Stimulated activated naive B cell treated with anti-CD40 and anti-IgM and Interleukin-4, amounts not matched to agents 10 μg/mL and 1 μg/mL and 100 μg/mL, for 72 hours (primary cell): ENCODE measurements at regions not wholly inside any gene's neighbourhood (a gene's known extent, or its start where the extent isn't known, plus 50 kb on each side); places are given as distances from the start of the nearest gene placed in this dataset.

Source experiments
- ATAC-seq, 2 donors: fragments of 150-1000 bp; cut with Tn5 transposase; replicated peaks; 2 replicates each; pipeline ENCODE4 v1.10.0; 2021; ENCODE audit warnings: moderate library complexity in 1 of 2
- DNase-seq: peaks from one replicate; pipeline ENCODE4 v3.0.0; 2021
- H3K27ac Mint-ChIP-seq: one replicate; pipeline ENCODE4 v1.8.0; 2022; ENCODE audit warnings: mild to moderate bottlenecking, mixed read lengths
- H3K27me3 Mint-ChIP-seq, 2 donors: one replicate each; pipeline ENCODE4 v1.8.0; 2022; ENCODE audit warnings: mixed read lengths in 2 of 2
- H3K36me3 Mint-ChIP-seq, 2 donors: one replicate each; pipeline ENCODE4 v1.8.0; 2022; ENCODE audit warnings: mixed read lengths in 2 of 2, mild to moderate bottlenecking in 1 of 2
- H3K4me1 Mint-ChIP-seq, 2 donors: one replicate each; pipeline ENCODE4 v1.8.0; 2022; ENCODE audit warnings: mixed read lengths in 2 of 2, mild to moderate bottlenecking in 1 of 2
- H3K4me3 Mint-ChIP-seq, 2 donors: one replicate each; pipeline ENCODE4 v1.8.0; 2022; ENCODE audit warnings: mild to moderate bottlenecking in 2 of 2, mixed read lengths in 2 of 2, moderate library complexity in 1 of 2
- H3K9me3 Mint-ChIP-seq, 2 donors: one replicate each; pipeline ENCODE4 v1.8.0; 2022; ENCODE audit warnings: mixed read lengths in 2 of 2, mild to moderate bottlenecking in 1 of 2

DNA sequence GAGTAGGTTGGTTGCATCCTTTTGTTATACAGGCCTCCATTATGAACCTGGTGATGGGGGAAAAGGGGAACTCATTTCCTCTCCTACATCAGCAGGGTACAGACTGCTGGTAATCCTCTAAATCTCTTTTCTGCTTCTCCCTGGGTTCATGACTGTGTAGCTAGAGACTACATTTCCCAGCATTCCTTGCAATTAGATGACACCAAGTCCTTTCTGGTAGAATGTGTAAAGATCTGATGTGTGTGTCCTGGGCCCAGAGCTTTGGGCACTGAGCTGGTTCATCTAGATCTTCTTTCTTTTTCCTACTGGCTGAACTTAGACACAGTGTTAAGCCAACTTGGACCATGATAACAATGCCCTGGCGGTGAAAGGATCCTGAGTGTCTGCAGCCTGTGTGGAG, 104.7 kb upstream of the IFNGR1 start:
- Mint-ChIP-seq H3K27me3 (no peaks in the 10 kb centered on the region), H3K9me3 (no peaks in the 10 kb centered on the region), H3K4me1 (no peaks in the 10 kb centered on the region), H3K27ac (no peak overlapping the region), H3K36me3 (no peaks in the 10 kb centered on the region), H3K4me3 (no peak overlapping the region)
- ATAC-seq (peak in 1 of 2 donors; percentile 71), DNase-seq (no peak)

DNA sequence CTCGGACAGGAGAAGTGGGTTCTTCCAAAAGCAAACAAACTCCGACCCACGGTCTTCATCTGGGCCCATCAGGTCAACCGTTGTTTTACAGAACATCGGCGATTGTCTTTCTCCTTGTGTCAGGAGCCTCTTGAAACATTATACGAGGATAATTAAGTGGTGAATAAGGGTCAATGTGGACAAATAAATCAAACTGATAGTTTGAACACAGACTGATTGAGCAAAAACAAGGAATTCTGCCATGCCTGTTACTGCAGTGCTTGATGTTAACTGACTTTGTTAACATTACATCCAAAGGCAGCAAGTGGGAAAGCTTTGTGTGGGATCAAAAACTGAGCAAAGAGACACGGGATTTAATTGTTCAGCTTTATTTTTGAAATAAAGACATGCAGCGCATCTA, 101.1 kb upstream of the IFNGR1 start:
- H3K9me3 Mint-ChIP-seq = no peaks in the 10 kb centered on the region
- H3K27ac Mint-ChIP-seq = no peak overlapping the region
- no peaks in the 10 kb centered on the region for H3K36me3 Mint-ChIP-seq
- DNase-seq (no peak), ATAC-seq (no peak)
- no peaks in the 10 kb centered on the region for H3K4me1 Mint-ChIP-seq
- H3K4me3 Mint-ChIP-seq = no peak overlapping the region
- H3K27me3 Mint-ChIP-seq = no peaks in the 10 kb centered on the region

- H3K36me3 Mint-ChIP-seq = no peaks in the 10 kb centered on the region
Observed at GRCh38 chr6:137316626-137317025, 97.4 kb upstream of the IFNGR1 start.

DNA sequence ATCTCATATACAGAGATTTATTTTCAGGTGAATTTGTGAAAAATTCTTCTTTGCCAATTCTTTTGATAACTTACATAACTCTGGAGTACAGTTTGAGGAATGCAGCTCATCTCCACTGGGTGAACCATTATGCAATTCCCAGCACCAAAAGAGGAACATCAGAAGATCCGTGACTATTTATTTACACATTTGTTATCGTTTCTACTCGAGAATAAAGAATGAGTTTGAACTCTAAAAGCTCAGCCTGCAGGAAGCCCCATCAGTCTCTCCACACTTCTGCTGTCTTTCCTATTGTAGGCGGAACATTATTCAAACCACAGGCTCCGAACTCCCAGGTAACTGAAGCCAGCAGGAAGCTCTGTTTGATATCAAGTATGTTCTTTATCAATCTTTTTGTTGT, 95.9 kb upstream of the IFNGR1 start:
- no peak overlapping the region for H3K4me3 Mint-ChIP-seq

More at GRCh38 chr6:137316626-137317025, 97.4 kb upstream of the IFNGR1 start:
- DNase-seq (no peak), ATAC-seq (no peak)
- H3K27ac Mint-ChIP-seq = no peak overlapping the region
- H3K4me1 Mint-ChIP-seq = peaks cover 8 to 16% of the 10 kb centered on the region in 2 donors
- H3K9me3 Mint-ChIP-seq = no peaks in the 10 kb centered on the region
- no peaks in the 10 kb centered on the region for H3K27me3 Mint-ChIP-seq
- H3K4me3 Mint-ChIP-seq = no peak overlapping the region

GRCh38 chr6:137313928-137314855, 95.0 kb upstream of the IFNGR1 start:
- Mint-ChIP-seq H3K27me3 (no peaks in the 10 kb centered on the region), H3K36me3 (no peaks in the 10 kb centered on the region), H3K4me1 (peaks cover 20 to 25% of the 10 kb centered on the region in 2 donors), H3K27ac (no peak overlapping the region), H3K4me3 (no peak overlapping the region), H3K9me3 (no peaks in the 10 kb centered on the region)
- ATAC-seq = peak; percentile 92 to 96
- DNase-seq = no peak

More for the DNA sequence above, 95.9 kb upstream of the IFNGR1 start:
- ATAC-seq (no peak), DNase-seq (no peak)
- Mint-ChIP-seq H3K9me3 (no peaks in the 10 kb centered on the region), H3K36me3 (no peaks in the 10 kb centered on the region), H3K27me3 (no peaks in the 10 kb centered on the region), H3K4me1 (peaks cover 12 to 16% of the 10 kb centered on the region in 2 donors), H3K27ac (no peak overlapping the region)

GRCh38 chr6:137313211-137313610, 94.0 kb upstream of the IFNGR1 start:
- H3K9me3 Mint-ChIP-seq = no peaks in the 10 kb centered on the region
- no peak overlapping the region for H3K27ac Mint-ChIP-seq
- no peak overlapping the region for H3K4me3 Mint-ChIP-seq
- ATAC-seq (no peak), DNase-seq (no peak)
- peaks cover 25 to 35% of the 10 kb centered on the region in 2 donors for H3K4me1 Mint-ChIP-seq
- no peaks in the 10 kb centered on the region for H3K36me3 Mint-ChIP-seq
- no peaks in the 10 kb centered on the region for H3K27me3 Mint-ChIP-seq

GRCh38 chr6:137311940-137312339, 92.8 kb upstream of the IFNGR1 start:
- DNase-seq = no peak
- H3K27ac Mint-ChIP-seq = no peak overlapping the region
- peaks cover 0 to under 1% of the 10 kb centered on the region in 2 donors for H3K9me3 Mint-ChIP-seq
- no peaks in the 10 kb centered on the region for H3K27me3 Mint-ChIP-seq
- no peak for ATAC-seq
- no peaks in the 10 kb centered on the region for H3K36me3 Mint-ChIP-seq
- H3K4me3 Mint-ChIP-seq = no peak overlapping the region
- peaks cover 32 to 46% of the 10 kb centered on the region in 2 donors for H3K4me1 Mint-ChIP-seq

DNA sequence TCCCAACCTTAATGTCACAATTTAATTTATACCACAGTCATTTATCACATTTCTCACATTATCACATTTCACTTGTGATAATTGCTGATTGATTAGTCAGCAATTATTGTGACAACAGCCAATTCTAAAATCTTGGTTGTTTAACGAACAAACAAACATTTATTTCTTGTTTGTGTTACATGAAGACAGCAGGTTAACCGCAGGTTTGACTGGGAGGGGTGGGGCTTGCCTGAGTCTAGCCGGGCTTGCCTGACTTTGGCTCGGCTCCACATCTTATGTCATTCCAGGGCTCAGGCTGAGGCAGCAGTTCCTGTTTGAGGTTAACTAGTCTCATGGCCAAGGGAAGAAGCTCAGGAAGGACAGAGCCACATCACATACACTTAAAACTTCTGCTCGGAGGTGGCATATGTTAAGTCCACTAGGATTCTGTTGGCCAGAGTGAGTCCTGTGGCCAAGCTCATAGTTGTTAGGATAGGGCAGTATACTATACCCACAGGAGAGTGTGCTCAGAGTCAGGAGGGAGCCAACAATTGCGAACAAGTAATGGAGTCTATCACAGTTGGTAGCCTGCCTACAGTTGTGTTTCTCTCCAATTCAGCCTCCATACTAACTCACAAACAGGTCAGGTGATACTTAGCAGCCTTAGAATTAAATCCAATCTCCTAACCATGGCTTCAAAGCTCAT, 90.0 kb upstream of the IFNGR1 start:
- Mint-ChIP-seq H3K9me3 (peaks cover 0 to 3% of the 10 kb centered on the region in 2 donors), H3K27ac (peak overlapping the region; percentile 38), H3K4me1 (peaks cover 37 to 50% of the 10 kb centered on the region in 2 donors), H3K4me3 (no peak overlapping the region), H3K27me3 (no peaks in the 10 kb centered on the region), H3K36me3 (no peaks in the 10 kb centered on the region)
- ATAC-seq (peak; percentile 38 to 58), DNase-seq (no peak)

DNA sequence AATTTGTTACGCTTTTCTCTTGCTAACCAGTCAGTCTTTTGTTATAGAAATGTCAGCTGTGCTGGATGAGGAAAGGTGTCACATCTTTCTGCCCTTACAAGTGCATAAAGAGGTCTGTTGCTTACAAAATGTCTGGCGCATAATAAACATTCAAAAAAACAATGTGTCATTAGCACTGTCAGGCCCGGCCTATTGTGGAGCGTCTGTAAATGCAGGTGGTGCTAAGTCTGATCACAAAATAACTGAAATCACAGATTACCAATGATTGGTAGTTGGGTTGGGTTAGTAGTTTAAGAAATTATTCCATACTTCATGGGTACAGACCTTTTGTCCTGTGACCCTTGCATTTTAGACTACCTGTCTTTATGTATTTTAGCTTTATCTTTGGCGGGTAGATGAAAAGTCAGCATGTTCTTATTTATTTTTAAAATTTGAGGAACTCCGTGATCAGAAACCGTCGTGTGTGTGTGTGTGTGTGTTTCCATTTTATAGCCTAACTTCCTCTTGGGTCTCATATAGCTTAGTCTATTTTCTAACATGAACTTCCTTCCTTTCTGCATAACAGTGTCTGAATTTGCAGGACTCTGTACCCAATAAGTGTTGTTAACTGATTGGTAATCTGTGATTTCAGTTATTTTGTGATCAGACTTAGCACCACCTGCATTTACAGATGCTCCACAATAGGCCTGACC, 88.1 kb upstream of the IFNGR1 start:
- DNase-seq = no peak
- H3K4me1 Mint-ChIP-seq = peaks cover 31 to 43% of the 10 kb centered on the region in 2 donors

GRCh38 chr6:137305691-137306090, 86.5 kb upstream of the IFNGR1 start:
- peaks cover 0 to 4% of the 10 kb centered on the region in 2 donors for H3K36me3 Mint-ChIP-seq

More for the DNA sequence above, 88.1 kb upstream of the IFNGR1 start:
- H3K27ac Mint-ChIP-seq = peak overlapping the region; percentile 52
- peak; percentile 67 to 83 for ATAC-seq
- peaks cover 5 to 7% of the 10 kb centered on the region in 2 donors for H3K9me3 Mint-ChIP-seq
- peaks cover 0 to 4% of the 10 kb centered on the region in 2 donors for H3K36me3 Mint-ChIP-seq
- peak overlapping the region; percentile 2 to 38 for H3K4me3 Mint-ChIP-seq
- H3K27me3 Mint-ChIP-seq = no peaks in the 10 kb centered on the region

GRCh38 chr6:137304020-137304780, 85.0 kb upstream of the IFNGR1 start:
- Mint-ChIP-seq H3K27me3 (no peaks in the 10 kb centered on the region), H3K36me3 (peaks cover 0 to 4% of the 10 kb centered on the region in 2 donors), H3K9me3 (peaks cover 5 to 7% of the 10 kb centered on the region in 2 donors), H3K27ac (no peak overlapping the region), H3K4me3 (no peak overlapping the region), H3K4me1 (peaks cover 18 to 34% of the 10 kb centered on the region in 2 donors)
- no peak for ATAC-seq
- DNase-seq = no peak

More at GRCh38 chr6:137305691-137306090, 86.5 kb upstream of the IFNGR1 start:
- Mint-ChIP-seq H3K27ac (no peak overlapping the region), H3K4me3 (no peak overlapping the region), H3K27me3 (no peaks in the 10 kb centered on the region), H3K4me1 (peaks cover 26 to 43% of the 10 kb centered on the region in 2 donors), H3K9me3 (peaks cover 5 to 7% of the 10 kb centered on the region in 2 donors)
- ATAC-seq (no peak), DNase-seq (no peak)

- no peak for DNase-seq
- Mint-ChIP-seq H3K36me3 (peaks cover 0 to 4% of the 10 kb centered on the region in 2 donors), H3K9me3 (peaks cover 5 to 7% of the 10 kb centered on the region in 2 donors), H3K27ac (no peak overlapping the region), H3K4me1 (peaks cover 13 to 27% of the 10 kb centered on the region in 2 donors), H3K27me3 (no peaks in the 10 kb centered on the region), H3K4me3 (no peak overlapping the region)
- no peak for ATAC-seq
Observed at GRCh38 chr6:137303441-137303840, 84.3 kb upstream of the IFNGR1 start.

GRCh38 chr6:137299681-137300080, 80.5 kb upstream of the IFNGR1 start:
- ATAC-seq = no peak
- Mint-ChIP-seq H3K9me3 (peaks cover 4 to 5% of the 10 kb centered on the region in 2 donors), H3K36me3 (peaks cover 0 to 4% of the 10 kb centered on the region in 2 donors), H3K4me3 (no peak overlapping the region), H3K27me3 (no peaks in the 10 kb centered on the region), H3K4me1 (peaks cover 1 to 7% of the 10 kb centered on the region in 2 donors), H3K27ac (no peak overlapping the region)
- DNase-seq = no peak
